MM.1S (cell line): ENCODE measurements at regions not wholly inside any gene's neighbourhood (a gene's known extent, or its start where the extent isn't known, plus 50 kb on each side); places are given as distances from the start of the nearest gene placed in this dataset.

Experiments used
- DNase-seq: peaks from one replicate; pipeline ENCODE4 v3.0.0-alpha.2; 2015
- H2AFZ ChIP-seq: fragments of 300-600 bp; sonication (generic); 2 replicates; pipeline ENCODE4 v1.6.0; 2016; ENCODE audit warnings: antibody characterized with exemption, low read length
- H3F3A ChIP-seq: fragments of 300-600 bp; sonication (generic); 2 replicates; pipeline ENCODE4 v1.6.1; 2016; ENCODE audit warnings: mild to moderate bottlenecking, antibody characterized with exemption, low read length, moderate library complexity, mixed read lengths; ENCODE audit not compliant: insufficient read depth
- H3K27ac ChIP-seq: fragments of 300-600 bp; sonication (generic); 2 replicates; pipeline ENCODE4 v1.5.1; 2016; ENCODE audit warnings: mild to moderate bottlenecking, low read length
- H3K27me3 ChIP-seq: fragments of 300-600 bp; sonication (generic); replicated peaks from 2 replicates; pipeline ENCODE4 v1.6.0; 2016; ENCODE audit warnings: low read length; ENCODE audit not compliant: insufficient read depth
- H3K36me3 ChIP-seq: fragments of 300-600 bp; sonication (generic); replicated peaks from 2 replicates; pipeline ENCODE4 v1.6.1; 2016; ENCODE audit warnings: mild to moderate bottlenecking, low read length, mixed read lengths; ENCODE audit not compliant: insufficient read depth
- H3K4me1 ChIP-seq: fragments of 300-600 bp; sonication (generic); 2 replicates; pipeline ENCODE4 v1.6.1; 2016; ENCODE audit warnings: low read length, mixed read lengths
- H3K4me2 ChIP-seq: fragments of 300-600 bp; sonication (generic); 2 replicates; pipeline ENCODE4 v1.6.0; 2016; ENCODE audit warnings: low read depth, low read length
- H3K4me3 ChIP-seq: fragments of 300-600 bp; sonication (generic); 2 replicates; pipeline ENCODE4 v1.5.1; 2016; ENCODE audit warnings: low read length, mixed read lengths
- H3K79me2 ChIP-seq: fragments of 300-600 bp; sonication (generic); 2 replicates; pipeline ENCODE4 v1.6.1; 2016; ENCODE audit warnings: mixed run types, low read length, mixed read lengths
- H3K9ac ChIP-seq: fragments of 300-600 bp; sonication (generic); 2 replicates; pipeline ENCODE4 v1.6.1; 2016; ENCODE audit warnings: low read length, mixed read lengths
- H3K9me2 ChIP-seq: fragments of 300-600 bp; sonication (generic); replicated peaks from 2 replicates; pipeline ENCODE4 v1.6.1; 2016; ENCODE audit warnings: mild to moderate bottlenecking, low read length, mixed read lengths; ENCODE audit not compliant: insufficient read depth
- H3K9me3 ChIP-seq: fragments of 300-600 bp; sonication (generic); replicated peaks from 2 replicates; pipeline ENCODE4 v1.6.1; 2016; ENCODE audit warnings: mild to moderate bottlenecking, low read length, mixed read lengths; ENCODE audit not compliant: insufficient read depth
- H4K20me1 ChIP-seq: fragments of 300-600 bp; sonication (generic); 2 replicates; pipeline ENCODE4 v1.6.1; 2016; ENCODE audit warnings: mild to moderate bottlenecking, low read length, moderate library complexity, mixed read lengths; ENCODE audit not compliant: insufficient read depth
- CTCF ChIP-seq: fragments of 300-600 bp; sonication (generic); IDR thresholded peaks from 2 replicates; pipeline ENCODE4 v1.5.1; 2016; ENCODE audit warnings: antibody characterized with exemption, low read length, mixed read lengths
- EZH2 ChIP-seq: fragments of 300-600 bp; sonication (generic); optimal IDR thresholded peaks from 2 replicates; pipeline ENCODE3; 2017; ENCODE audit warnings: low read depth, mild to moderate bottlenecking, antibody characterized with exemption, low read length, mixed read lengths
- EZH2phosphoT487 ChIP-seq: fragments of 300-600 bp; sonication (generic); IDR thresholded peaks from 2 replicates; pipeline ENCODE4 v1.6.1; 2018; ENCODE audit warnings: antibody characterized with exemption, low read length

DNA sequence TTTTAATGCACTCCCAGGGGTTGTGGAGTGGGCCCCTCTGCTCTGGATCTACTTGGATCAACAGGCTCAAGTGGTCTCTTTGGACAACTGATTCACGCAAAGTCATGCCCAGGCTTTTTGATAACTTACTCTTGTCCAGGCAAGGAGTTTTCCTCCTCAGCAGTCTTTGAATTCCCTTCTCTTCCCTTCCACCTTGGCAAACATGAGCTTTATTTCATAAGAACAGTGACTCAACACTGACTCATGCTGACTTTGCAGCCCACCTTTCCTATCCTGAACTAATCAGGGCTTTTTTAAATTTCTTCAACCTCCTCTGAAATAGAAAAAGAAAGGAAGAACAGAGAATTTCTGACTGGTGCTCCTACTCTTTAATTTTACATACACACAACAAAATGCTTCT lies 132.1 kb upstream of the LDB2 start:
- no peak overlapping the region for H3K4me2 ChIP-seq
- H3K9ac ChIP-seq: no peak overlapping the region
- H3K9me3 ChIP-seq: no peaks in the 10 kb centered on the region
- no peaks in the 10 kb centered on the region for H3K4me1 ChIP-seq
- no peaks in the 10 kb centered on the region for H3F3A ChIP-seq
- TF ChIP-seq CTCF (no peak), EZH2 (no peak), EZH2phosphoT487 (no peak)
- DNase-seq: no peak
- no peak overlapping the region for H3K27ac ChIP-seq
- no peak overlapping the region for H3K4me3 ChIP-seq
- no peaks in the 10 kb centered on the region for H4K20me1 ChIP-seq
- H3K36me3 ChIP-seq: no peaks in the 10 kb centered on the region
- no peaks in the 10 kb centered on the region for H3K79me2 ChIP-seq
- no peaks in the 10 kb centered on the region for H3K9me2 ChIP-seq
- H3K27me3 ChIP-seq: no peaks in the 10 kb centered on the region
- no peak overlapping the region for H2AFZ ChIP-seq

DNA sequence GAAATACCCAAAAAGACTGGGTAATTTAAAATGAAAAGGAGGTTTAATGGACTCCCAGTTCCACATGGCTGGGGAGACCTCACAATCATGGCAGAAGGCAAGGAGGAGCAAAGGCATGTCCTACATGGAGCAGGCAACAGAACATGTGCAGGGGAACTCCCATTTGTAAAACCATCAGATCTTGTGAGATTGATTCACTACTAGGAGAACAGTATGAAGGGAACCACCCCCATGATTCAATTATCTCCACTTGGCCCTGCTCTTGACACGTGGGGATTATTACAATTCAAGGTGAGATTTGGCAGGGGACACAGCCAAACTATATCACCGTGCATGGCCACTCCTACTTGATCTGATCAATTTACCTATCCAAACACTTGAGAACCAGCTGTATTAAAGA lies 131.5 kb upstream of the LDB2 start:
- Histone ChIP-seq H3K4me1 (no peaks in the 10 kb centered on the region), H3K79me2 (no peaks in the 10 kb centered on the region), H2AFZ (no peak overlapping the region), H3K27ac (no peak overlapping the region), H3F3A (no peaks in the 10 kb centered on the region), H4K20me1 (no peaks in the 10 kb centered on the region), H3K9ac (no peak overlapping the region), H3K4me3 (no peak overlapping the region), H3K36me3 (no peaks in the 10 kb centered on the region), H3K9me3 (no peaks in the 10 kb centered on the region), H3K4me2 (no peak overlapping the region), H3K27me3 (no peaks in the 10 kb centered on the region), H3K9me2 (no peaks in the 10 kb centered on the region)
- TF ChIP-seq CTCF (no peak), EZH2phosphoT487 (no peak), EZH2 (no peak)
- no peak for DNase-seq

GRCh38 chr4:17029432-17029831 lies 131.0 kb upstream of the LDB2 start:
- H3K4me1 ChIP-seq: no peaks in the 10 kb centered on the region
- no peak overlapping the region for H3K4me2 ChIP-seq
- no peaks in the 10 kb centered on the region for H3K36me3 ChIP-seq
- no peaks in the 10 kb centered on the region for H4K20me1 ChIP-seq
- TF ChIP-seq CTCF (no peak), EZH2phosphoT487 (no peak), EZH2 (no peak)
- H3K27ac ChIP-seq: no peak overlapping the region
- H3K9me3 ChIP-seq: no peaks in the 10 kb centered on the region
- no peaks in the 10 kb centered on the region for H3K27me3 ChIP-seq
- no peak overlapping the region for H3K4me3 ChIP-seq
- H3K9ac ChIP-seq: no peak overlapping the region
- H3F3A ChIP-seq: no peaks in the 10 kb centered on the region
- H3K9me2 ChIP-seq: no peaks in the 10 kb centered on the region
- no peak overlapping the region for H2AFZ ChIP-seq
- DNase-seq: no peak
- H3K79me2 ChIP-seq: no peaks in the 10 kb centered on the region
